ENCODE measurements at regions not wholly inside any gene's neighbourhood (a gene's known extent, or its start where the extent isn't known, plus 50 kb on each side); places are given as distances from the start of the nearest gene placed in this dataset.

DNA sequence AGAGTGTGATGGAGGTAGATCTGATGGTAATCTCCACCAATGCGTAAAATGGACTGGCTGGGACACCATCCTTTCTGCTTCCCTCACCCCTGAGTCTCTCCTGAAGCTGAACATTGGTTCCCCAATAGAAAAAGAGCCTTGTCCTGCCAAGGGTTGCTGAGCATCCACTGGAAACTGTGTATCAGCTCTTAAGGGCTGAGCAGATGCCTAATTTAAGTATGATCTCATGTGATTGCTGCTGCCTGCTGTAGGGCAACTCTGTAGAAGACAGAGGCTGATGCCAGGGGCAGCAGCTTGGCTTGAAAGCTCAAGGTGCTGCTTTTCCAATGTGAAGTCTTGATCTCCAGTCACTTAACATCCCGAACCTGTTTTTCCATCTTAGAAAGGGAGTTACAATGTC lies 310.3 kb upstream of the CCL2 start:
- TF ChIP-seq, protein P1, sequence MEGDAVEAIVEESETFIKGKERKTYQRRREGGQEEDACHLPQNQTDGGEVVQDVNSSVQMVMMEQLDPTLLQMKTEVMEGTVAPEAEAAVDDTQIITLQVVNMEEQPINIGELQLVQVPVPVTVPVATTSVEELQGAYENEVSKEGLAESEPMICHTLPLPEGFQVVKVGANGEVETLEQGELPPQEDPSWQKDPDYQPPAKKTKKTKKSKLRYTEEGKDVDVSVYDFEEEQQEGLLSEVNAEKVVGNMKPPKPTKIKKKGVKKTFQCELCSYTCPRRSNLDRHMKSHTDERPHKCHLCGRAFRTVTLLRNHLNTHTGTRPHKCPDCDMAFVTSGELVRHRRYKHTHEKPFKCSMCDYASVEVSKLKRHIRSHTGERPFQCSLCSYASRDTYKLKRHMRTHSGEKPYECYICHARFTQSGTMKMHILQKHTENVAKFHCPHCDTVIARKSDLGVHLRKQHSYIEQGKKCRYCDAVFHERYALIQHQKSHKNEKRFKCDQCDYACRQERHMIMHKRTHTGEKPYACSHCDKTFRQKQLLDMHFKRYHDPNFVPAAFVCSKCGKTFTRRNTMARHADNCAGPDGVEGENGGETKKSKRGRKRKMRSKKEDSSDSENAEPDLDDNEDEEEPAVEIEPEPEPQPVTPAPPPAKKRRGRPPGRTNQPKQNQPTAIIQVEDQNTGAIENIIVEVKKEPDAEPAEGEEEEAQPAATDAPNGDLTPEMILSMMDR (IDR thresholded peaks at IDR 0.05): no peak
- TF ChIP-seq POLR2AphosphoS5 (IDR thresholded peaks at IDR 0.05) (no peak), POLR2A (IDR thresholded peaks at IDR 0.05) (no peak)
